ENCODE measurements at regions not wholly inside any gene's neighbourhood (a gene's known extent, or its start where the extent isn't known, plus 50 kb on each side); places are given as distances from the start of the nearest gene placed in this dataset.
A peak's percentile ranks its signal among the peaks of the same experiment; 100 is the strongest.

GRCh38 chr2:234243871-234244565 lies 193.5 kb downstream of the SPP2 start:
- no peak overlapping the region for H3K4me3 ChIP-seq (ENCODE audit: low read length)
- DNase-seq (ENCODE audit: low read depth, low spot score), result no peak

GRCh38 chr2:234242459-234242836 lies 191.9 kb downstream of the SPP2 start:
- H3K4me3 ChIP-seq (ENCODE audit: low read length), result no peak overlapping the region
- no peak for DNase-seq (ENCODE audit: low read depth, low spot score)

DNA sequence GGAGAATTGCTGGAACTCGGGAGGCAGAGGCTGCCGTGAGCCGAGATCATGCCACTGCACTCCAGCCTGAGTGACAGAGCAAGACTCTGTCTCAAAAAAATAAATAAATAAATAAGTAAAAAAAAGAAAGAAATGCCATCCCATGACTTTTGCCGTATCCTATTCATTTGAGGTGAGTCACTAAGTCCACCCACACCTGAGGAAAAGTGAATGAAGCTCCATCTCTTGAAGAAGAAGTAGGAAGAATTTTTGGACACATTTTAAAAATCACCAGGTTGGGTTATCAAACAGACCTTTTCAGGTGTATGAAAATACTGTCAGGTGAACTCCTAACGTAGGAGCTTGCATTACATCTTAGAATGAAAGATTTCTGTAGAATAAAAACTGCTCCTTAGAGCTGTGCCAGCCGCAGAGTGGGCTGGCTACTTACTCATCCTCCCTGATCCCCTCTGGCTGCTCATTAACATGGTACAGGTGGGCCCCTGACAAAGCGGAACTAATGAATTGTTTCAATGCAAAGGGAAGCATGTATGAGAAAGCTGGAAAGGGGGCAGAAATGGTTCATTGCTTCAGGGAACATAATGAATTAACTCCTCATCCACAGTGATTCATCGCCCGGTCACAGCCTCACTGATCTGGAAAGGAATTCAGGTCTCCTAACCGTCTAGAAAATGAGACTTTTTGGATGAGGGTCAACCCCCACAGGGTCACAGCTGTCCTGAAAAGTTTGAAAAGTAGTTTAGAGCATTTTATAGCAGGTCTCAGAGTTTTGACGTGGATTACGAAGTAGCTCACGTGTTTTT lies 191.4 kb downstream of the SPP2 start:
- no peak overlapping the region for H3K4me3 ChIP-seq (ENCODE audit: low read length)
- DNase-seq (ENCODE audit: low read depth, low spot score), result no peak

- no peak overlapping the region for H3K4me3 ChIP-seq (ENCODE audit: low read length)
- no peak for DNase-seq (ENCODE audit: low read depth, low spot score)
Observed at GRCh38 chr2:234240917-234241316, 190.4 kb downstream of the SPP2 start.

DNA sequence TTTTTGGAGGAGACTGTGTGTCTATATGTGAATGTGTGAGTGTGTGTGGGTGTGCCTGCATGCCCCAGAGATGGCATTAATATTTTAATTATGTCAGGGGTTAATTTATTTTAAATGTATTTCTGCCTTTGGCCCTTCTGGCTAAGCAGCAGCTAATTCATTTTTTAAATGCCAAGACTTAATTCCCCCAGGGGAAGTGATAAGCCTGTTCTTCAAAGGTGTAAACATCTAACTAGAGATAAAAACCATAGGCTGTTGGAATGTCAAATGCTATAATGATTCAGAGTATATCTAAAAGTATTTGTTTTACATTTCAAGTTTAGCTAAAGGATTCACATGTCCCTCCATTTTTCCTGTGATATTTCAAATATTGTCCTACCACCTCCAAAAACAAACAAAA lies 184.7 kb downstream of the SPP2 start:
- DNase-seq (ENCODE audit: low read depth, low spot score), result no peak
- H3K4me3 ChIP-seq (ENCODE audit: low read length), result no peak overlapping the region

DNA sequence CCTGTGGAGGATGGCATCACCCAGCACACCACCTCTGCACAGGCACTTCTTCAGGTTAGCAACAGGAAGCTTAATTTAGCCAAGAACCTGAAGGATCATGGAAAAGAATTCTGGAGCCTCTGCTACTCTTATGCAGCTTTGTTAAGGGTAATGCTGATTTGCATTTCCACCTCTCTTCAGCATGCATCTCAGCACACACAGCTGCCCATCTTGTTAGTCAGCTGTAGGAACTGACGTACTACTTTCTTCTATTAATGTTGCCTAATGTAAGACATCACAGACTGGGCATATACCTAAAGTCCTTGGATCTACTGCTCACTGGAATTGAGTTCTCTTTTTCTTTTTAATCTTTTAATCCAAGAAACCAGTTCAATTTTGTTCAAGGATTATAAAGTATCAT lies 181.0 kb downstream of the SPP2 start:
- no peak for DNase-seq (ENCODE audit: low read depth, low spot score)
- no peak overlapping the region for H3K4me3 ChIP-seq (ENCODE audit: low read length)

DNA sequence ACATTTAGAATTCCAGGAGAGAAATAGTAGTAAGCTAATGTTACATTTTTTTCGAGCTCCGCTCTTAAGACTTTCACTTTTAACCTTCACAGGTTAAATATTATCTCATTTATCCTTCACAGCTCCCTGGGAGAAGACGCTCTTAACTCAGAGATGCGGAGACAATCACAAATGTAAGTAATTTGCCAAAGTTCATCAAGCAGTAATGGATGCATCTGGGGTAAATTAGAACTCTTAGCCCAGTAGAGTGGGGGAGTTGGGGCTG lies 168.5 kb downstream of the SPP2 start:
- no peak overlapping the region for H3K4me3 ChIP-seq (ENCODE audit: low read length)
- no peak for DNase-seq (ENCODE audit: low read depth, low spot score)

DNA sequence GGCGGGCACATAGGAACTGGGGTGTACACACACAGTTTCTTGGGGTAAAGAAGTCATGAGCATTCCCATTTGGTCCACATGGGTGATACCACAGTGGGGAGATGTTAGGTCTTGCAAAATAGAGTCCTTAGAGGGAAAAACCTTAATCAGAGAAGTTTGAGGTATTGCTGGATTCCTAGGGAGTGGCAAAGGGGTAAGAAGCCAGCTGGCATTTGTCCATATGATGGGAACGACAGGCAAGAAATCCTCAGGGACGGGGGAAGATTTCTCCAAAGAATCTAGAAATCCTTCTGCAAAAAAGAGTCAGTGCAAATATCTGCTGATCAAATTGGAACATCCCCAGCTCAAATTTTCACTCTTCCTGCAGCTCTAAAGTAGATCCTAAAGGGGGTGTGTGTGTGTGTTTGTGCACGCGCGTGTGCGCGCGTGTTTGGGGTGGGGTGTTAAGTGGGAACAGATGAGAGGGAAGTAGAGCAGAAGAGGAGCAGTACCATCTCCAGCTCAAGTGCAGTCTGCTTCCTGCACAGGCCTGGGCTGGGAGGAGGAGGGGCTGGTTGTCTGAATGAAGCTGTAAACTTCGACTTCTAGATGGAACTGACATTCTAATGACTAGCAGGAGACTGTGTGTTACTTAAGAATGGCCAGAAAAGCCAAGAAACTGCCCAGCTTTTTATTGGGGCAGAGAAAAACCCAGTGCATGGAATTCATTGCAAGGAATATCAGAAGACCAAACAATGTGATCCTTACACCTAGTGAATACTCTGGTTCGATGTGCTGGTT lies 168.0 kb downstream of the SPP2 start:
- no peak overlapping the region for H3K4me3 ChIP-seq (ENCODE audit: low read length)
- DNase-seq (ENCODE audit: low read depth, low spot score), result no peak

DNA sequence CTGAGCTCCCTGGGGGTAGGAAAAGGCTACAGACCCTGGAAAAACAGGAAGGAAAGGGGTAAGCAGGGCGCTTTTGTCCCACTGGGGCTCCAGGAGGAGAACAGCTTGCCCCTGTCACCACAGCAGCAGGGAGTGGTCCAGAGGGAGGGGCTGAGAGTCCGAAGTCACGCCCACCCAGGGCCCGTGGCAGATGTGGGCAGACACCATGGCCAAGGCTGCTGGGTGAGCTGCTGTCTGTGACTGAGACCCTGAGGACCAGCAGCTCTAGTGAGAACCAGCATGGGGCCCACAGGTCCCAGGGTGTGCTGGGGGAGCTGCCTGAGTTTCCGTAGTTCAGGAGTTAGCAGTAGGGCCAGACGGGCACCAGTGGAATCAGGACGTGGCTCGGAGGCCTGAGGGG lies 162.0 kb downstream of the SPP2 start:
- DNase-seq (ENCODE audit: low read depth, low spot score), result no peak
- no peak overlapping the region for H3K4me3 ChIP-seq (ENCODE audit: low read length)

GRCh38 chr2:234211797-234212196 lies 161.3 kb downstream of the SPP2 start:
- no peak overlapping the region for H3K4me3 ChIP-seq (ENCODE audit: low read length)
- no peak for DNase-seq (ENCODE audit: low read depth, low spot score)

GRCh38 chr2:234206738-234207137 lies 156.2 kb downstream of the SPP2 start:
- DNase-seq (ENCODE audit: low read depth, low spot score), result no peak
- no peak overlapping the region for H3K4me3 ChIP-seq (ENCODE audit: low read length)

DNA sequence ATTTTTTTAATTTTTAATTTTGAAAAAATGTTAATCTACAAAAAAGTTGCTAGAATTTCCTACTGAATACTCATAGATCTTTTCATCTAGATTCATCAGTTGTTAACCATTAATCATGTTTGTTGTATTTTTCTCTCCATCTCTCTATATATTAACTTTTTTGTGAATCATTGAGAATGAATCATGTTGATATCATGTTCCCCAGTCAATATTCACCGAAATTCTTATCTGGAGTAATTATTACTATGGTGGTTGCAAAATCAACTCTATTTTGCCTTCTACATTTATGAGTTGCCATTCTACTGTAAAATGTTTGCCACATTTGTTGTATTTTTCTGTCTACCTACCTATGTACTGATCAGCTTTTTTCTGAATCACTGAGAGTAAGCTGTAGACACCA lies 154.0 kb downstream of the SPP2 start:
- no peak overlapping the region for H3K4me3 ChIP-seq (ENCODE audit: low read length)
- DNase-seq (ENCODE audit: low read depth, low spot score), result no peak

- no peak for DNase-seq (ENCODE audit: low read depth, low spot score)
- H3K4me3 ChIP-seq (ENCODE audit: low read length), result no peak overlapping the region
Observed at GRCh38 chr2:234203135-234203984, 152.9 kb downstream of the SPP2 start.

DNA sequence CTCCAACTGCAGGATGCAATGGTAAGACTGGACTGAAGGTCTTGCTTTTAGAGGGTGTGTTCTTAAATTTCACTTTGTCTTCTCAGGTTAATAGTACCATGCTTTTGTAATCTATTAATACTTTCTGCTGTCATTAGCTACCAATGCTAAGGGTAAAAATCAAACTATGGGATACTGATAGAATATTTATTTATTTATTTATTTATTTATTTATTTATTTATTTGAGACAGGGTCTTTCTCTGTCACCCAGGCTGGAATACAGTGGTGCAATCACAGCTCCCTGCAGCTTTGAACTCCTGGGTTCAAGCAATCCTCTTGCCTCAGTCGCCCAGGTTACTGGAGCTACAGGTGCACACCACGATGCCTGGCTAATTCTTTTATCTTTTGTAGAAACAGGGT lies 152.1 kb downstream of the SPP2 start:
- H3K4me3 ChIP-seq (ENCODE audit: low read length), result no peak overlapping the region
- DNase-seq (ENCODE audit: low read depth, low spot score), result no peak

DNA sequence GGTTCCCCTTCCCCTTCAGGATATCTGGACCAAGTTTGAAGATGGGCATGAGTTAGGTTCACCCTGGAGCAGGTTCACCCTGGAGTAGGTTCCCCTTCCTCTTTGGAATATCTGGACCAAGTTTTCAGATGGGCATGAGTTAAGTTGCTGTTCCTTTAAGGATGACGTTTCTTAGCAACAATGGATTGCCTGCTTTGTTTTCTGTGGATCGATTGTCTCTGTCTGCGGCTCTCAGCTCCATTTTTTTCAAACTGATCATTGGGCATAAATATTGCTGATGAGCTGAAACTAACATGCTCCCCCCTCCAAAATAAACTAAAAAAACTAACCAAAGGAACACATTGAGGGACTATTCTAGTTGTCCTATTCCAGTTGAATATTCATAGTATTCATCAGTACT lies 149.5 kb downstream of the SPP2 start:
- no peak for DNase-seq (ENCODE audit: low read depth, low spot score)
- H3K4me3 ChIP-seq (ENCODE audit: low read length), result no peak overlapping the region

- no peak for DNase-seq (ENCODE audit: low read depth, low spot score)
- no peak overlapping the region for H3K4me3 ChIP-seq (ENCODE audit: low read length)
Observed at GRCh38 chr2:234198976-234199375, 148.5 kb downstream of the SPP2 start.

- DNase-seq (ENCODE audit: low read depth, low spot score), result no peak
- no peak overlapping the region for H3K4me3 ChIP-seq (ENCODE audit: low read length)
Observed at GRCh38 chr2:234195516-234195915, 145.0 kb downstream of the SPP2 start.

DNA sequence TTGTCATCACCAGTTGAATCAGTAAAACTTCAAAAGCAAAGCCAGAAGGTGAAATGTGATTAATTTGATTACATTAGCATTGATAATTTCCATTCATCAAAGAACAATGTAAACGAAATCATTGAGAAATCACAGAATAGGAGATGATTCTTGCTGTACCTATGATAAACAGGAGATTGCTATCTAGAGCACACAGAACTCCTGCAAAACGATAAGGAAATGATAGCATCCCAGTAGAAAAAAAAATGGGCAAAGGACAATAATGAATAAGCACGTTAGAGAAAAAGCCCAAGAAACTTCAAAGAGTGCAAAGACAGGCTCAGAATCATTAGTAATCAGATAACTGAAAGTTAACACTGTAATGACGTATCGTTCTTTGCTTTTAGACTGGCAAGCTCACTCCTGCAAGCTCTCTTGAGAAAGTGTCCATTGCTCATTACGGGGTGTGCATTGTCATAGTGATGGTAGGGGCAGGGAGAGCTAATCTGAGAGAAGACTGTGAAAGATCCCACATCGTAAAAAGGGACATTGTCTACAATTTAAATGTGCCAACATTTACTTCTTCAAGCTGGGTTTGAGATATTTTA lies 143.6 kb downstream of the SPP2 start:
- DNase-seq (ENCODE audit: low read depth, low spot score), result no peak
- H3K4me3 ChIP-seq (ENCODE audit: low read length), result no peak overlapping the region

GRCh38 chr2:234191819-234192407 lies 141.4 kb downstream of the SPP2 start:
- DNase-seq (ENCODE audit: low read depth, low spot score), result peak; percentile 75
- H3K4me3 ChIP-seq (ENCODE audit: low read length), result peak overlapping the region; percentile 7; the same call in 1 of the 2 replicates
